ENCODE measurements at regions not wholly inside any gene's neighbourhood (a gene's known extent, or its start where the extent isn't known, plus 50 kb on each side); places are given as distances from the start of the nearest gene placed in this dataset.

DNA sequence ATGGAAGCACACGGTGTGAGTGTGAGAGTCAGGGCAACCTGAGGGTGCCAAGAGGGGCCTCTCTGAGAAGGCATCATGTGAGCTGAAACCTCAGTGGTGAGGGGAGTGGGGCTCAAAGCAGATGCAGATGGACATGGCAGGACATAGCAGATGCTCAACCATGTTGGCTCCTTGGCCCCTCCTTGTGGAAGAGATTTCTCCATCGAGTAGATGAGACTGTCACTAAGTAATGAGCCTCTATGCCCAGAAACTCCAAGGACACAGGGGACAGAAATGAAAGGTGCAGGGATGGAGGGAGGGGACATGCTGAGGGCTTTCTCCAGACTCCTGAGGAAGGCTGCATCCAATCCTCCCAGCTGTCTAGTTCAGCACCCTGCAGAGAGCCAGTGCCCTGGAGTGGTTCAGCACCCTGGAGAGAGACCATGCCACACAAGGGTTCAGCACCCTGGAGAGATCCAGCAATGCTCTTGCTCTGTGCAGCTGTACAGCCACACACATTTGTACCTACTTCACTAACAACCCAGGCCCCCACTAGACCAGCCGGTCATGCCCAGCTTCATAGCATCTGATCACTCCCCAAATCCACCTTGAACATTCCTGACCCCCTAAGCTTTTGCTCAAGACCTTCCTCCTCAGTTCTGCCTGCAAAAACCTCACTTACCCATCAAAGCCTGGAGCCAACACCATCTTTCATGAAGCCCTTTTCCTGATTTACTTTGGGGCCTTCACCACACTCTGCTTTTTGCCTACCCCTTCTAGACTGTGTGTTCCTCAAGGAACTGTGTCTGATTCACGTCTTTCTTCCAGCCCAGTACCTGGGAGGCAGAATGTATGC is 252.0 kb downstream of the CTTN start:
- no peak for DNase-seq (ENCODE audit: low spot score)

DNA sequence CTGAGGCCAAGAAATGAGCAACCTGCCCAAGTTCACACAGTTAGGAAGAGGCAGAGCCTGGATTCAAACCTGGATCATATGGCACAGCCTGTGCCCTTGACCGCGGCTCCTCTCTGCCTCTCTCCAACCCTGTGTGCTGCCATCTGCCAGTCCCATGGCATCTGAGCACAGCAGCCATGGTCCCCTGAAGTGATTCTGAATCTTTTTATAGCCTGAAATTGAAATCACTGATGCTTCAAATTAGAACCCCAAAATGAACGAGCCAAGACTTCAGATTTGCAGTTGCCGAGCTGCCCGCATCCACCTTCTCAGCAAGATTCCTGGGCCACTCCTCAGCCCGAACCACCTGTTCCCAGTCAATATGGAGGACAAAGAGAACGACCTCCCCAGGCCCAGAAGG is 252.7 kb downstream of the CTTN start:
- DNase-seq (ENCODE audit: low spot score): no peak

GRCh38 chr11:70654016-70654415 is 255.7 kb downstream of the CTTN start:
- DNase-seq (ENCODE audit: low spot score): no peak

DNA sequence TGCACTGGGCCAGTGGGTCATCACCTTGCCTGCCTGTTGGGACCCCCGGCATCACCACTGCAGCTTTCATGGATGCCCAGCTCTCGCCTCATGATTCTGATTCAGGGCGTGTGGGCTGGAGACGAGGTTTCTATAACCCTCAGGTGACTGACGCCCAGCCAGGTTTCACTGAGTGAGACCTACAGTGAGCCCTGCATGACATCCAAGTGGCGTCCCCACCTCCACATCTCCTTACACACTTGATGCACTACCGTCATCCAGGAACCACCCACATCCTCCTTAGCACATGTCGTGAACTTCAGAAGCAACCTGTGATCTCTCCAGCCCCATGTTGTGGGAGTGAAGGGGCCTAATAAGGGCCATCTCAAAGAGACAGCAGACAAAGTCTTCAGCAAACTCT is 257.5 kb downstream of the CTTN start:
- DNase-seq (ENCODE audit: low spot score): no peak

DNA sequence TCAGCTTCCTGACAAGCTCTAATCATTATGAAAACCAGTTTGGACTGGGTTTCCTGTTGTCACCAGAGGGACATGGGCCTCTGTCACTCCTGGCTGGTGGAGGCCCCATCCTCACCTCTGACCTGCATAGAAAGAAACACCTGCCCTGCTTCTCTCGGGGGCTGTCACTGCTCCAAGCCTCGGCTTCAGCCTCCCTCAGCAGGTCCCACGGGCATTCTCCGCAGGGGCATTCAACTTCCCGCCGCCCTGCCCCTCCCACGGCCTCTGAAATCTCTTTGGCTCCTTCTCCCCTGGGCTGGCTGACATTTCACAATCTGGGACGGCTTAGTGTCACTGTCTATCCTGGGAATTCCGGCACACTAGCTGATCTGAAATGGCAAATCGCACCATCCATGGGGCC is 257.9 kb downstream of the CTTN start:
- DNase-seq (ENCODE audit: low spot score): no peak

DNA sequence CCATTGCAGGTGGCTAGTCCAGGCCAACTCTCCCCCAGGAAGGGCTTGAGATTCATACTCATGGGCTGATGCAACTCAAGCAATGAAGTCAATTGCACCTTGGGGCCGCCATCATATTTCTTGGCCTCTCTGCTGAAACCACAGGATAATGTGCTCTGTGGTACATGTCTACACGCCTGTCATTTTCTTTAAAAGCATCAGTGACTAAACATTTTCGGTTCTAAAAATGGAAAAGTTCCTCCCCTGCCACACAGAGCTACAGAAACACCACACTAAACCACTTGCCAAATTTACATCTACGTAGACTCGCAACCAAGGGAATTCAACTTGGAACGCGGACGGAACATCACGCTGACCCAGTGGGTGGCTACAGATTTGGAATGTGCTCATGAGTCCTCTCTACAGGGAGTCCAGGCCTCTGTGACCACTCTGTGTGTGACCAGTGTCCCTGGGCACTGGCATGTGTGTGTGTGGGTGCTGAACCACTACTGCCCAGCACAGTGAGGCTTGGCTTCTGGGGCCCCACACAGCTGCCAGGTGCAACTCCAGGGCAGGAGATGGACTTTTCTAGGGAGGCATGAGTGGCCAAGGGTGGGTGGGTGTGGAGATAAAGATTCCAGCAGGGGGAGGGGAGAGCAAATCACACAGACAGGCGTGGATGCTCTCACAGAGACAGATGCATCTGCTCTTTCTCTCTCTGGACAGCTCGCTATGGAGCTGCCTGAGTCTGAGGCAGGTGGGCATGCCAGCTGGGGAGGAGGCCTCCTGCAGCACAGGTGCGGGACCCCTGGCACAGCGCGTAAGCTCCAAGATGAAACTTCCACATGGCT is 261.9 kb downstream of the CTTN start:
- DNase-seq (ENCODE audit: low spot score): no peak

DNA sequence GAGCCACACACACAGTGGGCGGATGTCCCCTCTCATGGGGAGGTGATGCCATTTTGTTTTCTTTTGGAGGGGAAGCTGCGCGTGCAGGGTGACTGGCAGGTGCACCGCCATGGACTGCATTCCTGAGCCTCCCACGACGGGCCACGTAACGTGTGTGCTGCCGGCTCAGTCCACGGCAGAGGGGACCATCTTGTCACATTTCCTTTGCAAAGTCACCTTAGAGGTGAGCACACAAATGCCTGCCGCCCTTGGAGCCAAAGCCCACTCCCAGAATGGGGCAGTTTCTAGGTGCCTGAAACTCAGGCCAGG is 262.5 kb downstream of the CTTN start:
- no peak for DNase-seq (ENCODE audit: low spot score)

DNA sequence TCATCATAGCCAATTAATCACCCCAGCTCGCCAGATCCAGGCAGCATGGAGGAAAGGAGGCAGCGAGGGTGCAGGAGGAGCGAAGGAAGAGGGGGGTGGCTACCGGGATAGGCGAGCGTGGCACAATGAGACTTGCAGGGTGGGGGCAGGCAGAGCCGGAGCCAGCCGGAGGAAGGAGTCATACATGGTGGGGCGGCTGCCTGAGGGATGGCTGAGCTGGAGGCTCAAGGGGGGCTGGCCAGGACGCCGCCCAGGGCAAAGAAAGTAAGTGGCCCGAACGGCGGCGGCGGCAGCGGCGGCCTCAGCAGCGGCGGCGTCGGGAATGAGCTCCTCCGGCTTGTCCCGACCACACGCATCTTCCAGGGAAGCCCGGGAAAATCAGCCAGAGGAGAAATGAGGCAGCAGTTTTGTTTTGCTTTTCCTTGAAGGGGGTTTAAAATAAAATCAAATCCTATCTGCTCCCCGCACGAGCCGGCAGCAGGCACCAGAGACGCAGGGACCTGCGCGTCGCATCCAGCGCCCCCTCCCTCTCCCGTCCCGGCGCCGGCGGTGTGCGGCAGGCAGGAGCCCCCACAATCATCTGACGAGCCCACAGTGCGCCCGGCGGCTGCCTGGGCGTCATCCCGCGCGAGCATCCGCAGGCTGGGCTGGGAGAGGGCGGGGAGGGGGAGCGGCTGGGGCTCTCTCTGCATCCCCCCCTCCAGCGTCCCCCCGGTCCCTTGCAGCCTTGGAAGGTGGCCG is 263.6 kb downstream of the CTTN start:
- no peak for DNase-seq (ENCODE audit: low spot score)

GRCh38 chr11:70662691-70663098 is 264.4 kb downstream of the CTTN start:
- no peak for DNase-seq (ENCODE audit: low spot score)

DNA sequence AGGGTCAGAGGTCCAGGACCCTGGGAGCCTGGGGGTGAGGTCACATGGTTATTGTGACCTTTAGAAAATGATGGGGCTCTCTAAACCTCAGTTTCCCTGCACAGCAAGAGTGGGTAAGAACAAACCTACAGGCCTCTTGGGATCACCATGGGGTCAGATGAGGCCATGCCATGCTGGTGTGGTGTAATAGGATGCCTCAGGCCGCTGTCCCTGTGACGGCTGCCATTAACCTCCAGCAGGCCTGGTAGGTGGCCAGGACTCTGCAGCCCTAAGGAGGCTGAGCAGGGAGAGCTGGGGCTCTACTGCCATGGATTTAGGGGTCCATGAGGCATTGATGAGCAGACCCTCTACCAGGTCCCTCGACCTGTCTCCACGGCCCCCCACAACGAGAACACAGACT is 265.5 kb downstream of the CTTN start:
- DNase-seq (ENCODE audit: low spot score): no peak

- no peak for DNase-seq (ENCODE audit: low spot score)
These were observed 268.0 kb downstream of the CTTN start for GRCh38 chr11:70666311-70666710.

DNA sequence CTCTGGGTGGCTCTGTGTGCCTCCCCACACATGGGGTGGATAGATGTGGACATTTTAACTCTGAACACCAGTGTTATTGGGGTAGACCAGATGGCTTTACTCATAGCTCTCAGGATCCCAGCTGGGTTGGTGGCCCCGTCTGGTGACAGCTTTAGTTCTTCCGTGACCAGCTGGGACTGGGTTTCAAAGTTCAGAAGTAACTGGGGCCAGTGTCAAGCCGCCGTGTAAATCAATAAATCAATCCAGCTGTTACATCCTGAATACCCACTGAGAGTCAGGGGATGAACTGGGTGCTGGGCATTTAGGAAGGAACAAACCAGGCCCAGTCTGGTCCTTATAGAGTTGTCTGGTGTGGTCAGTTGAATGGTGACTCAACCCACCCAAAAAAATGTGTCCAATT is 269.4 kb downstream of the CTTN start:
- no peak for DNase-seq (ENCODE audit: low spot score)

- no peak for DNase-seq (ENCODE audit: low spot score)
These were observed 270.2 kb downstream of the CTTN start for GRCh38 chr11:70668204-70669202.

DNA sequence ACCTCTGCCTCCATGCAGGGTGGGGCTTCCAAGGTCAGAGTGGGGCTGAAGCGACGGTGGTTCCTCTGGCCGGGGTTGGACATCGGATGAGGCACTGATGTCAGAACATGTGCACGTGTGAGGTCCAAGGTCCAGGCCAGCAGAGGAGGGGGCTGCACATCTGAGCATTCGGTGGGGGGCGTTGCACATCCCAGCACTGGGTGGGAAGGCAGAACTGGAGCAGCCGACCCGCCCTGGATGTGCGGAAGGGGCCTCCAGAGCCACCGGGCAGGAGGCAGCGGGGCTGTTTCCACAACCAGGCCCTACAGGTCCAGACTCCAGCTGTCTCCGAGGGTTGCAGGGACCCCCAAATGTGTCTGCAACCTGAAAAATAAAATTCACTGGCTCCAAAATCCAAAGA is 271.0 kb downstream of the CTTN start:
- no peak for DNase-seq (ENCODE audit: low spot score)

DNA sequence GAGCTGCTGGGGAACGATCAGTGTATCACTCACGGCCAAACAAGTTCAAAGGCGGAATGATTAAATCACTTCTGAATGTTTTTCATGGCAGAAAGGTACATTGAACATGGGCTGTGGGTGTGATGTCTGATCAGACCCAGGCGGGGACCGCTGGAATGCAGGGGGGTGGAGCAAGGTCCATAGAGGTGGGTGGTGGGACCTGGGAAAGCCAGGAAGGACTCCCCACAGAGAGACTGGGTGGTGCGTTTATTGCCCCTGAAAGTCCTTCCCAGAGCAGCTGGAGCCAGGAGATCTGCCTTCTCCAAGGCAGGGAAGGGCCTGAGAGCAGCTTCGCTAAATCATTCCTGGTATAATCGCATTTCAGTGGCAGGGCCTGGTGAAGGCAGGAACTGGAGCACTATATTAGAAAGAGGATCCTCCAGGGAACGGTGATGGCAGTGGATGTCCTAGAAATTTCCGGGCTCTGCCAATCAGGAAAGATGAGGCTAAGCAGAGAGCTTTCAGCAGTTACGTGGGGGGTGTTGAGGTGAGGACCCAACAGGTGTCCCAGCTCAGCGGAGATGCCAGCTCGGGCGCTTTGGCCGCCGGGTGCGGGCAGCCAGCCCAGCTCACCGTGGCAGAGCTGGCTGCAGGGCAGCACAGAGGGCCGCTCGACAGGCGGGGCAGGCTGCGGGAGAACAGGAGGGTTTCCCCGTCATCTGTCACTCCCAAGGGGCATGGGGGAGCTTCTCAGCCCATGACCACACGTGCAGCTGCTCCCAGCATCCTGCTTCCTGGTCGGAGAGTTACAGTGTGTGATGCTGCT is 271.7 kb downstream of the CTTN start:
- no peak for DNase-seq (ENCODE audit: low spot score)

- DNase-seq (ENCODE audit: low spot score): no peak
These were observed 272.3 kb downstream of the CTTN start for GRCh38 chr11:70670676-70671034.

DNA sequence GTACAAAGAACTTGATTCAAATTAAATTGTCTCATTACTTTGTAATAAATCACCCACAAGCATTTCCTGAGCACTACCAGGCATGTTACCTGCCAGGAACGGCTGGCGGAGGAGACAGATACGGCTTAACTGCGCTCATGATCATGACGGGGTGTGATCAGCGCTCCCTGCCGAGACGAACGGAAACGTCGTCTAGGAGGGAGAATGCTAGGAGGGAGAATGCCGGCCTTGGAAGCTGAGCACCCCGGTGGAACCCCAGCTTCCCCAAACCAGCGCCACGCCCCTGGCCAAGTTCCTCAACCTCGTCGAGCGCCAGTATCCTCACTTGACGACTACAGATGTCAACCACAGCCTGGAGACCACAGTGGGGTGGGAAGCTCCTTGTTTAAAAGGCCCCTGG is 272.8 kb downstream of the CTTN start:
- no peak for DNase-seq (ENCODE audit: low spot score)

DNA sequence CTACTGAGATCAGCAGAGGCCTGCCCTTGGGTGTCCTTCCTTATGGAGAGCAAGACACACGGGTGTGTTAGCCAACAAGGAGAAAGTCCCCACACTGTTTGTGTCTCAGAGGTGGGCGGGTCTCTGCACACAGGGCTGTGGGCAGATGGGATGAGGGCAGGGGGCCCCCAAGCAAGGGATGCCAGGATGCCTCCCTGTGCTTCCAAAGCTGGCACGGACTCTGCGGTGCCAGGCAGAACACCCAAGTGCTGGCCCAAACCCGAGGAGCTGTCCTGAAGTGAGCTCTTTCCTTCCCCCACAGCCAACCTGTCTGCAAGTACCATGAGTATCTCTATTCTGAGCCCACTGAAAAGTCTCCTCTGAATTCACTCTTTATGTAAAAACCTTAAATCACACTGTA is 273.3 kb downstream of the CTTN start:
- no peak for DNase-seq (ENCODE audit: low spot score)

GRCh38 chr11:70672991-70673653 is 274.8 kb downstream of the CTTN start:
- no peak for DNase-seq (ENCODE audit: low spot score)

GRCh38 chr11:70674605-70675004 is 276.3 kb downstream of the CTTN start:
- DNase-seq (ENCODE audit: low spot score): no peak

Measured in D341Med (cell line).